ENCODE measurements at regions not wholly inside any gene's neighbourhood (a gene's known extent, or its start where the extent isn't known, plus 50 kb on each side); places are given as distances from the start of the nearest gene placed in this dataset.

- DNase-seq (ENCODE audit: insufficient read length, low spot score) = no peak
- no peak for FAIRE-seq
Measured at GRCh38 chr17:77425348-77425747, 284.6 kb downstream of the SEC14L1 start.

GRCh38 chr17:77425791-77426641 lies 285.2 kb downstream of the SEC14L1 start:
- peak; percentile 31 for FAIRE-seq

GRCh38 chr17:77426676-77427386 lies 286.1 kb downstream of the SEC14L1 start:
- DNase-seq (ENCODE audit: insufficient read length, low spot score) = no peak
- FAIRE-seq = no peak

More at GRCh38 chr17:77425791-77426641, 285.2 kb downstream of the SEC14L1 start:
- DNase-seq (ENCODE audit: insufficient read length, low spot score) = no peak

GRCh38 chr17:77427391-77427991 lies 286.7 kb downstream of the SEC14L1 start:
- FAIRE-seq = no peak
- no peak for DNase-seq (ENCODE audit: insufficient read length, low spot score)

GRCh38 chr17:77428020-77428748 lies 287.4 kb downstream of the SEC14L1 start:
- peak; percentile 79 for FAIRE-seq
- DNase-seq (ENCODE audit: insufficient read length, low spot score) = no peak

- DNase-seq (ENCODE audit: insufficient read length, low spot score) = no peak
- peak; percentile 64 for FAIRE-seq
Measured at GRCh38 chr17:77428749-77429368, 288.1 kb downstream of the SEC14L1 start.

GRCh38 chr17:77429369-77429968 lies 288.7 kb downstream of the SEC14L1 start:
- DNase-seq (ENCODE audit: insufficient read length, low spot score) (no peak), FAIRE-seq (no peak)

GRCh38 chr17:77429969-77430752 lies 289.4 kb downstream of the SEC14L1 start:
- FAIRE-seq = peak; percentile 88
- DNase-seq (ENCODE audit: insufficient read length, low spot score) = peak; percentile 76

GRCh38 chr17:77432034-77432661 lies 291.4 kb downstream of the SEC14L1 start:
- FAIRE-seq (no peak), DNase-seq (ENCODE audit: insufficient read length, low spot score) (no peak)

- FAIRE-seq (no peak), DNase-seq (ENCODE audit: insufficient read length, low spot score) (no peak)
Measured at GRCh38 chr17:77432742-77433141, 292.0 kb downstream of the SEC14L1 start.

GRCh38 chr17:77433385-77434135 lies 292.8 kb downstream of the SEC14L1 start:
- FAIRE-seq = peak; percentile 88
- no peak for DNase-seq (ENCODE audit: insufficient read length, low spot score)

- FAIRE-seq (no peak), DNase-seq (ENCODE audit: insufficient read length, low spot score) (no peak)
Measured at GRCh38 chr17:77434136-77435114, 293.7 kb downstream of the SEC14L1 start.

GRCh38 chr17:77435272-77436057 lies 294.7 kb downstream of the SEC14L1 start:
- DNase-seq (ENCODE audit: insufficient read length, low spot score) (no peak), FAIRE-seq (no peak)

GRCh38 chr17:77436058-77436442 lies 295.3 kb downstream of the SEC14L1 start:
- DNase-seq (ENCODE audit: insufficient read length, low spot score) (no peak), FAIRE-seq (peak; percentile 60)

- DNase-seq (ENCODE audit: insufficient read length, low spot score) = no peak
- no peak for FAIRE-seq
Measured at GRCh38 chr17:77436481-77436880, 295.7 kb downstream of the SEC14L1 start.

- DNase-seq (ENCODE audit: insufficient read length, low spot score) = no peak
- peak; percentile 28 for FAIRE-seq
Measured at GRCh38 chr17:77437017-77437416, 296.2 kb downstream of the SEC14L1 start.
